Thoracic aorta (tissue), 2 donors: ENCODE measurements at regions not wholly inside any gene's neighbourhood (a gene's known extent, or its start where the extent isn't known, plus 50 kb on each side); places are given as distances from the start of the nearest gene placed in this dataset.

Experiments
- ATAC-seq: fragments of 150-250 bp; one replicate; pipeline ENCODE4 v1.8.0; 2017; ENCODE audit warnings: low read depth; ENCODE audit not compliant: insufficient number of reproducible peaks, low FRiP score
- DNase-seq: peaks from one replicate; pipeline ENCODE4 v3.0.0-alpha.2; 2020; ENCODE audit warnings: low spot score
- H3K27ac ChIP-seq, 2 donors: fragments of 200-600 bp; sonication (generic); 1 replicate in 1 of 2; 2 replicates in 1 of 2; pipeline ENCODE4 v1.5.1; 2016; ENCODE audit warnings: mild to moderate bottlenecking in 2 of 2, moderate library complexity in 2 of 2
- H3K27me3 ChIP-seq: fragments of 200-600 bp; sonication (generic); replicated peaks from 2 replicates; pipeline ENCODE4 v1.6.0; 2016; ENCODE audit warnings: mild to moderate bottlenecking; ENCODE audit not compliant: insufficient read depth
- H3K36me3 ChIP-seq: fragments of 200-600 bp; sonication (generic); one replicate; pipeline ENCODE4 v1.5.1; 2016
- H3K4me1 ChIP-seq, 2 donors: fragments of 200-600 bp; sonication (generic); 1 replicate in 1 of 2; 2 replicates in 1 of 2; pipeline versions ENCODE4 v1.5.1 to v1.6.0; 2016; ENCODE audit warnings: low read depth in 2 of 2, mild to moderate bottlenecking in 1 of 2; ENCODE audit not compliant: control insufficient read depth in 1 of 2
- H3K4me3 ChIP-seq: fragments of 200-600 bp; sonication (generic); 2 replicates; pipeline ENCODE4 v1.5.1; 2016; ENCODE audit warnings: mild to moderate bottlenecking
- H3K9me3 ChIP-seq: fragments of 200-600 bp; sonication (generic); 2 replicates; pipeline ENCODE4 v1.5.1; 2016
- CTCF ChIP-seq: fragments of 200-600 bp; sonication (generic); IDR thresholded peaks from one replicate; pipeline ENCODE4 v1.5.1; 2019; ENCODE audit warnings: antibody characterized with exemption

- DNase-seq (no peak), ATAC-seq (no peak)
- H3K36me3 ChIP-seq: no peaks in the 10 kb centered on the region
- H3K27ac ChIP-seq: no peak overlapping the region
- no peaks in the 10 kb centered on the region for H3K9me3 ChIP-seq
- TF ChIP-seq CTCF: no peak
- no peak overlapping the region for H3K4me3 ChIP-seq
- H3K27me3 ChIP-seq: no peaks in the 10 kb centered on the region
- peaks cover 28 to 49% of the 10 kb centered on the region in 2 donors for H3K4me1 ChIP-seq
Measured at GRCh38 chr13:40475617-40476016, 190.8 kb downstream of the FOXO1 start.

- Histone ChIP-seq H3K4me1 (peaks cover 23 to 41% of the 10 kb centered on the region in 2 donors), H3K36me3 (no peaks in the 10 kb centered on the region), H3K9me3 (no peaks in the 10 kb centered on the region), H3K4me3 (no peak overlapping the region), H3K27me3 (no peaks in the 10 kb centered on the region), H3K27ac (peak overlapping the region in 1 of 2 donors; percentile 72)
- TF ChIP-seq CTCF: no peak
- ATAC-seq: peak; percentile 45
- no peak for DNase-seq
Measured at GRCh38 chr13:40476175-40476958, 190.1 kb downstream of the FOXO1 start.

GRCh38 chr13:40477623-40478608 is 188.5 kb downstream of the FOXO1 start:
- no peaks in the 10 kb centered on the region for H3K36me3 ChIP-seq
- peak overlapping the region; percentile 9 for H3K4me3 ChIP-seq
- no peaks in the 10 kb centered on the region for H3K9me3 ChIP-seq
- peak overlapping the region; percentile 68 to 85 for H3K27ac ChIP-seq
- peaks cover 22 to 35% of the 10 kb centered on the region in 2 donors for H3K4me1 ChIP-seq
- ATAC-seq (peak; percentile 42), DNase-seq (no peak)
- H3K27me3 ChIP-seq: no peaks in the 10 kb centered on the region
- TF ChIP-seq CTCF: no peak

- DNase-seq: no peak
- Histone ChIP-seq H3K4me1 (peaks cover 22 to 35% of the 10 kb centered on the region in 2 donors), H3K27me3 (no peaks in the 10 kb centered on the region), H3K9me3 (no peaks in the 10 kb centered on the region), H3K27ac (peak overlapping the region; percentile 68 to 85), H3K36me3 (no peaks in the 10 kb centered on the region), H3K4me3 (no peak overlapping the region)
- no peak for ATAC-seq
- TF ChIP-seq CTCF: no peak
Measured at GRCh38 chr13:40478775-40479174, 187.7 kb downstream of the FOXO1 start.
